ENCODE measurements at regions not wholly inside any gene's neighbourhood (a gene's known extent, or its start where the extent isn't known, plus 50 kb on each side); places are given as distances from the start of the nearest gene placed in this dataset.

GRCh38 chr9:89764217-89764616, 159.4 kb downstream of the GADD45G start:
- Histone ChIP-seq H3K9me2 (replicated peaks; ENCODE audit: insufficient read depth) (no peaks in the 10 kb centered on the region), H3K4me2 (no peak overlapping the region), H3K4me3 (no peak overlapping the region), H3K9me3 (ENCODE audit: low read depth) (no peaks in the 10 kb centered on the region), H3K79me2 (no peaks in the 10 kb centered on the region), H3K4me1 (ENCODE audit: insufficient read depth) (no peaks in the 10 kb centered on the region), H3K27ac (no peak overlapping the region), H3K36me3 (replicated peaks; ENCODE audit: insufficient read depth, low read depth) (no peaks in the 10 kb centered on the region), H4K20me1 (ENCODE audit: insufficient read depth, poor library complexity, severe bottlenecking) (no peaks in the 10 kb centered on the region), H2AFZ (no peak overlapping the region), H3K27me3 (no peaks in the 10 kb centered on the region)
- WGBS (ENCODE audit: low lambda C conversion rate, missing lambda C conversion rate) = 95% methylated on average over 5 of the region's 5 CpGs
- no peak for DNase-seq (ENCODE audit: low spot score)
- TF ChIP-seq EZH2 (IDR thresholded peaks at IDR 0.05; ENCODE audit: borderline replicate concordance) = no peak
- TF ChIP-seq EZH2phosphoT487 (IDR thresholded peaks at IDR 0.05; ENCODE audit: low read depth, severe bottlenecking, unreplicated experiment) = no peak
- no peak for TF ChIP-seq CTCF (IDR thresholded peaks at IDR 0.05; ENCODE audit: poor library complexity)

DNA sequence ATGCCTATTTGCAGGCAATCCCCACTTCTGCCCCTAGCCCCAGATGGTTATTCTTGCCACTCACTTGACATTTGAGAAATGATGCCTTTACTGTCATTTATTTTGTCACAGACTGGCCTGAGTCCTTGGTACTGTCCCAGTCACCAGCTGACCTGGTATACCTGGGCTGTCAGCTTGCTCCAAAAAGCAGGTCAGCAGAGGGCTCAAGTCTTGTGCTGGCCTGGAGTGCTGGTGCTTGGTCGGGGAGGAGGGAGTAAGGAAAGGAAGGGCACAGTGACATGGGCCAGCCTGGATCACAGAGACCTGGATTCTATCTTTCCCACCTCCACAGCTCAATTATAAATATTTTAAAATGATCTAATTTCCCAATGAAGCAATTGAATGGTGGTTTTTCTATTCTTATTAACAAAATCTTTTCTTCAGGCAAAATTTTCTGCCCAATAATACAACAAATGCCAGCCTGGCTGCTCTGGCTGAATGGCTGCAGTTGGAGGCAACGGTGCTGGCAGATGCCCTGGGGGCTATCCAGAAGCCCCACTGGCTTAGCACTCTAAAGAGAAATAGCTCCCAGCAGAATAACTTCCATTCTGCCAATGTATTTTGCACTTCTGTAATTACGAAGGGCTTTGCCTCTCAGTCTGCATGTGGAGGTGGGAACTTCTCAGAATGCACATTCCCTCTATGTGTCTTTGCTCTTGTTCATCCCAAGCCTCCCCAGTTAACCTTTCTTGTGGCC, 160.6 kb downstream of the GADD45G start:
- 82% methylated on average over 3 of the region's 3 CpGs for WGBS (ENCODE audit: low lambda C conversion rate, missing lambda C conversion rate)
- no peaks in the 10 kb centered on the region for H4K20me1 ChIP-seq (ENCODE audit: insufficient read depth, poor library complexity, severe bottlenecking)
- no peaks in the 10 kb centered on the region for H3K9me3 ChIP-seq (ENCODE audit: low read depth)
- no peaks in the 10 kb centered on the region for H3K36me3 ChIP-seq (replicated peaks; ENCODE audit: insufficient read depth, low read depth)
- TF ChIP-seq CTCF (IDR thresholded peaks at IDR 0.05; ENCODE audit: poor library complexity) (no peak), EZH2phosphoT487 (IDR thresholded peaks at IDR 0.05; ENCODE audit: low read depth, severe bottlenecking, unreplicated experiment) (no peak), EZH2 (IDR thresholded peaks at IDR 0.05; ENCODE audit: borderline replicate concordance) (no peak)
- H2AFZ ChIP-seq = no peak overlapping the region
- no peak for DNase-seq (ENCODE audit: low spot score)
- H3K9me2 ChIP-seq (replicated peaks; ENCODE audit: insufficient read depth) = no peaks in the 10 kb centered on the region
- H3K4me2 ChIP-seq = no peak overlapping the region
- H3K4me1 ChIP-seq (ENCODE audit: insufficient read depth) = no peaks in the 10 kb centered on the region
- H3K4me3 ChIP-seq = no peak overlapping the region
- no peaks in the 10 kb centered on the region for H3K27me3 ChIP-seq
- no peaks in the 10 kb centered on the region for H3K79me2 ChIP-seq
- H3K27ac ChIP-seq = no peak overlapping the region

DNA sequence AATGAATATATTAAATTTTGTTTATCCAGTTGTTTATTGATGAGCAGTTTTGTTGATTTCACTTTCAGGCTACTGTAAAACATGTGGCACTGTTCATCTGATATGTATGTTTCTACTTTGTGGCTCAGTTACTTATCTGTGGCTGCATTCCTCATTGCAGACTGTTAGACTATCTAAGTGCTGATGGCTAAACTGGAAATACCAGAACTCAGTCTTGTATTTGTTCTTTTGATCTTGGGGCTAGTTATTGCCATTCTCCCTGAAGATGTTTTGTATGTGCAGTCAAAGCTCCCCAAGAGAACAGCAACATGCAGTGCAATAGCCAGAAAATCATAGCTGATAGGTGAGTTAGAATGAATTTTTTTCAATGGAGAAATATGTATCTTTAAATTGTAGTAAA, 162.2 kb downstream of the GADD45G start:
- H2AFZ ChIP-seq = no peak overlapping the region
- H3K27ac ChIP-seq = no peak overlapping the region
- DNase-seq (ENCODE audit: low spot score) = no peak
- no peaks in the 10 kb centered on the region for H3K27me3 ChIP-seq
- H4K20me1 ChIP-seq (ENCODE audit: insufficient read depth, poor library complexity, severe bottlenecking) = no peaks in the 10 kb centered on the region
- H3K36me3 ChIP-seq (replicated peaks; ENCODE audit: insufficient read depth, low read depth) = no peaks in the 10 kb centered on the region
- H3K4me2 ChIP-seq = no peak overlapping the region
- H3K4me3 ChIP-seq = no peak overlapping the region
- TF ChIP-seq EZH2 (IDR thresholded peaks at IDR 0.05; ENCODE audit: borderline replicate concordance) = no peak
- no peak for TF ChIP-seq CTCF (IDR thresholded peaks at IDR 0.05; ENCODE audit: poor library complexity)
- no peak for TF ChIP-seq EZH2phosphoT487 (IDR thresholded peaks at IDR 0.05; ENCODE audit: low read depth, severe bottlenecking, unreplicated experiment)
- H3K9me3 ChIP-seq (ENCODE audit: low read depth) = no peaks in the 10 kb centered on the region
- H3K4me1 ChIP-seq (ENCODE audit: insufficient read depth) = no peaks in the 10 kb centered on the region
- H3K79me2 ChIP-seq = no peaks in the 10 kb centered on the region
- no peaks in the 10 kb centered on the region for H3K9me2 ChIP-seq (replicated peaks; ENCODE audit: insufficient read depth)

Measured in hepatocyte (in vitro differentiated cells).